ENCODE measurements at regions not wholly inside any gene's neighbourhood (a gene's known extent, or its start where the extent isn't known, plus 50 kb on each side); places are given as distances from the start of the nearest gene placed in this dataset.

GRCh38 chr2:153408710-153409385 is 69.7 kb downstream of the RPRM start:
- Histone ChIP-seq H3F3A (ENCODE audit: insufficient read depth, low read depth) (no peaks in the 10 kb centered on the region), H4K20me1 (ENCODE audit: insufficient read depth) (no peaks in the 10 kb centered on the region), H3K9me3 (ENCODE audit: insufficient read depth, low read depth) (no peaks in the 10 kb centered on the region), H3K27me3 (ENCODE audit: insufficient read depth, low read depth) (no peaks in the 10 kb centered on the region), H3K4me1 (replicated peaks; ENCODE audit: insufficient read depth) (no peaks in the 10 kb centered on the region), H3K36me3 (ENCODE audit: low read depth) (no peaks in the 10 kb centered on the region), H3K4me2 (no peak overlapping the region), H3K27ac (no peak overlapping the region), H2AFZ (no peak overlapping the region), H3K79me2 (ENCODE audit: low read depth) (no peaks in the 10 kb centered on the region), H3K9me2 (ENCODE audit: insufficient read depth) (no peaks in the 10 kb centered on the region), H3K4me3 (no peak overlapping the region)
- intact Hi-C loops (cut with micrococcal nuclease; ENCODE audit: unreplicated experiment): no loop called here
- TF ChIP-seq EZH2 (IDR thresholded peaks at IDR 0.05; ENCODE audit: low read depth): no peak
- no peak for TF ChIP-seq CTCF (conservative IDR thresholded peaks at IDR 0.05)
- POLR2A ChIA-PET (ENCODE audit: unreplicated experiment): no interaction called here
- no peak for DNase-seq
- BruUV-seq (replicated peaks): no TSS peak
- CTCF ChIA-PET: no interaction called here

DNA sequence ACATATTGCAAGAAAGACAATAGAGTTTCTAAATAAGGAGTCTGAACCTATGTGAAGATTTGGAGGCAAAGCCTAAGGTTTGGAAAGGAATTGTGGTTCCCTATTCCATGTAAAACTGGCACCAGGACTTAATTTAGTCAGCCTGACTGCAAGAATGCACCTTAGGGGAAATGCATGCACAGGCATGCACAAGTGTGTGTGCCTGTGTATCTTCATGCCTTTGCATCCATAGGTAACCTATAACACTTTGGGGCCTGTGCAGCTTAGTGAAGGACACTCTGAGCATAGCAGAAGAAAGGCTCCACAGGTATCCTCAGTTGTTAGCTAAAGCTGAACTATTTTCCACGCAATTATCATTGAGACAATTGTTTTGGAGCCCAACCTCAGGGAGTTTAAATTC is 73.4 kb downstream of the RPRM start:
- Histone ChIP-seq H3F3A (ENCODE audit: insufficient read depth, low read depth) (no peaks in the 10 kb centered on the region), H3K4me1 (replicated peaks; ENCODE audit: insufficient read depth) (no peaks in the 10 kb centered on the region), H3K79me2 (ENCODE audit: low read depth) (no peaks in the 10 kb centered on the region), H3K9me2 (ENCODE audit: insufficient read depth) (no peaks in the 10 kb centered on the region), H4K20me1 (ENCODE audit: insufficient read depth) (no peaks in the 10 kb centered on the region), H3K36me3 (ENCODE audit: low read depth) (no peaks in the 10 kb centered on the region), H2AFZ (no peak overlapping the region), H3K4me2 (no peak overlapping the region), H3K9me3 (ENCODE audit: insufficient read depth, low read depth) (no peaks in the 10 kb centered on the region), H3K27me3 (ENCODE audit: insufficient read depth, low read depth) (no peaks in the 10 kb centered on the region), H3K4me3 (no peak overlapping the region), H3K27ac (no peak overlapping the region)
- no peak for DNase-seq
- BruUV-seq (replicated peaks): no TSS peak
- intact Hi-C loops (cut with micrococcal nuclease; ENCODE audit: unreplicated experiment): no loop called here
- ChIA-PET POLR2A (ENCODE audit: unreplicated experiment) (no interaction called here), CTCF (no interaction called here)
- no peak for TF ChIP-seq CTCF (conservative IDR thresholded peaks at IDR 0.05)
- no peak for TF ChIP-seq EZH2 (IDR thresholded peaks at IDR 0.05; ENCODE audit: low read depth)

- Histone ChIP-seq H3K9me2 (ENCODE audit: insufficient read depth) (no peaks in the 10 kb centered on the region), H2AFZ (no peak overlapping the region), H3K4me2 (no peak overlapping the region), H3K4me3 (no peak overlapping the region), H3K9me3 (ENCODE audit: insufficient read depth, low read depth) (no peaks in the 10 kb centered on the region), H3F3A (ENCODE audit: insufficient read depth, low read depth) (no peaks in the 10 kb centered on the region), H4K20me1 (ENCODE audit: insufficient read depth) (no peaks in the 10 kb centered on the region), H3K4me1 (replicated peaks; ENCODE audit: insufficient read depth) (no peaks in the 10 kb centered on the region), H3K36me3 (ENCODE audit: low read depth) (no peaks in the 10 kb centered on the region), H3K27ac (no peak overlapping the region), H3K79me2 (ENCODE audit: low read depth) (no peaks in the 10 kb centered on the region), H3K27me3 (ENCODE audit: insufficient read depth, low read depth) (no peaks in the 10 kb centered on the region)
- BruUV-seq (replicated peaks): no TSS peak
- TF ChIP-seq CTCF (conservative IDR thresholded peaks at IDR 0.05) (no peak), EZH2 (IDR thresholded peaks at IDR 0.05; ENCODE audit: low read depth) (no peak)
- CTCF ChIA-PET: no interaction called here
- intact Hi-C loops (cut with micrococcal nuclease; ENCODE audit: unreplicated experiment): no loop called here
- no peak for DNase-seq
- POLR2A ChIA-PET (ENCODE audit: unreplicated experiment): no interaction called here
These were observed 73.8 kb downstream of the RPRM start for GRCh38 chr2:153404792-153405191.
